Renal pelvis (tissue), 1 donor: ENCODE measurements at regions not wholly inside any gene's neighbourhood (a gene's known extent, or its start where the extent isn't known, plus 50 kb on each side); places are given as distances from the start of the nearest gene placed in this dataset.

Experiments used
- DNase-seq: peaks from one replicate; pipeline ENCODE4 v3.0.0-alpha.2; 2013

GRCh38 chr11:10619131-10619680 lies 50.7 kb upstream of the LYVE1 start:
- DNase-seq, result no peak

GRCh38 chr11:10618490-10618889 lies 50.0 kb upstream of the LYVE1 start:
- no peak for DNase-seq
